Thyroid gland (tissue), 4 donors: ENCODE measurements at regions not wholly inside any gene's neighbourhood (a gene's known extent, or its start where the extent isn't known, plus 50 kb on each side); places are given as distances from the start of the nearest gene placed in this dataset.

ENCODE experiments used
- CTCF ChIP-seq, 6 experiments: fragments of 200-600 bp in 3 of 6; fragments of 450-650 bp in 3 of 6; sonication (generic) in 3 of 6; IDR thresholded peaks; one replicate each; pipeline ENCODE4 v1.5.1; 2016 to 2019; ENCODE audit warnings: antibody characterized with exemption in 6 of 6, mild to moderate bottlenecking in 2 of 6, inconsistent platforms in 1 of 6, moderate library complexity in 1 of 6
- POLR2A ChIP-seq, 2 donors: fragments of 450-650 bp; IDR thresholded peaks; one replicate each; pipeline ENCODE4 v1.6.1; 2017; ENCODE audit warnings: antibody characterized with exemption in 2 of 2, mild to moderate bottlenecking in 2 of 2, moderate library complexity in 1 of 2

- TF ChIP-seq CTCF (IDR thresholded peaks at IDR 0.05) = no peak
- TF ChIP-seq POLR2A (IDR thresholded peaks at IDR 0.05) = no peak
Measured at GRCh38 chr3:182485301-182485700, 308.0 kb upstream of the ATP11B start.
